ENCODE measurements at regions not wholly inside any gene's neighbourhood (a gene's known extent, or its start where the extent isn't known, plus 50 kb on each side); places are given as distances from the start of the nearest gene placed in this dataset.

DNA sequence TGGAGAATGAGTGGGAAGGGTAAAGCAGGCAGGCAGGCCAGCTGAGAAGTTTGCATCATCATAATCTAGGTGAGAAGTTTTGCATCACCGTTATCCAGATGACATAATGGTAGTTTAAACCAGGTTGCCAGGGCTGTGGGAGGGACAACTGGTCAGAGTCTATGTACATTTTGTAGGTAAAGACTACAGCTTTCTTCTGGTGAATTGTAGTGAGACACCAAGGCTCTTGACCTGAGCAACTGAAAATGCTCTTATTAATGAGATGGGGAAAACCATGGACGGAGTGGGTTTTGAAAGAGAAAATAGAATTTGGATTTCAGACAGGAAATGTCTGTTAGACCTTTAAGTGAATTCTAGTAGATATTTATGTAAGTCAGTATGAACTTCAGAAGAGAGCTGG, 76.0 kb upstream of the VEGFC start:
- TF ChIP-seq NR2F2 (IDR thresholded peaks at IDR 0.05; ENCODE audit: borderline replicate concordance, low read depth) (no peak), ZNF10 (CRISPR knock-in tag; IDR thresholded peaks at IDR 0.05; ENCODE audit: borderline replicate concordance, low read depth) (no peak), AFF4 (CRISPR knock-in tag; IDR thresholded peaks at IDR 0.05) (no peak), REL (CRISPR knock-in tag; conservative IDR thresholded peaks at IDR 0.05) (no peak), ZNF772 (CRISPR knock-in tag; IDR thresholded peaks at IDR 0.05) (no peak), HNRNPUL1 (IDR thresholded peaks at IDR 0.05; ENCODE audit: low read depth, low read length) (no peak), MXI1 (IDR thresholded peaks at IDR 0.05; ENCODE audit: borderline replicate concordance, low read depth, low read length) (no peak), ELF4 (CRISPR knock-in tag; IDR thresholded peaks at IDR 0.05; ENCODE audit: borderline replicate concordance) (no peak), SRF (IDR thresholded peaks at IDR 0.05; ENCODE audit: low read depth, low read length) (no peak), GTF2F1 (IDR thresholded peaks at IDR 0.05; ENCODE audit: low read length) (no peak), RAD21 (CRISPR knock-in tag; IDR thresholded peaks at IDR 0.05) (no peak), SP4 (CRISPR knock-in tag; IDR thresholded peaks at IDR 0.05) (no peak), HDAC6 (IDR thresholded peaks at IDR 0.05; ENCODE audit: low read depth, low read length) (no peak)
- TF ChIP-seq, protein P1, sequence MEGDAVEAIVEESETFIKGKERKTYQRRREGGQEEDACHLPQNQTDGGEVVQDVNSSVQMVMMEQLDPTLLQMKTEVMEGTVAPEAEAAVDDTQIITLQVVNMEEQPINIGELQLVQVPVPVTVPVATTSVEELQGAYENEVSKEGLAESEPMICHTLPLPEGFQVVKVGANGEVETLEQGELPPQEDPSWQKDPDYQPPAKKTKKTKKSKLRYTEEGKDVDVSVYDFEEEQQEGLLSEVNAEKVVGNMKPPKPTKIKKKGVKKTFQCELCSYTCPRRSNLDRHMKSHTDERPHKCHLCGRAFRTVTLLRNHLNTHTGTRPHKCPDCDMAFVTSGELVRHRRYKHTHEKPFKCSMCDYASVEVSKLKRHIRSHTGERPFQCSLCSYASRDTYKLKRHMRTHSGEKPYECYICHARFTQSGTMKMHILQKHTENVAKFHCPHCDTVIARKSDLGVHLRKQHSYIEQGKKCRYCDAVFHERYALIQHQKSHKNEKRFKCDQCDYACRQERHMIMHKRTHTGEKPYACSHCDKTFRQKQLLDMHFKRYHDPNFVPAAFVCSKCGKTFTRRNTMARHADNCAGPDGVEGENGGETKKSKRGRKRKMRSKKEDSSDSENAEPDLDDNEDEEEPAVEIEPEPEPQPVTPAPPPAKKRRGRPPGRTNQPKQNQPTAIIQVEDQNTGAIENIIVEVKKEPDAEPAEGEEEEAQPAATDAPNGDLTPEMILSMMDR (CRISPR knock-in tag; IDR thresholded peaks at IDR 0.05) = no peak
